GM23338 (cell line): ENCODE measurements at regions not wholly inside any gene's neighbourhood (a gene's known extent, or its start where the extent isn't known, plus 50 kb on each side); places are given as distances from the start of the nearest gene placed in this dataset.

Source experiments
- ATAC-seq: fragments of 200-7000 bp; cut with Tn5 transposase; 3 replicates; pipeline ENCODE4 v1.9.1; 2020
- DNase-seq: peaks from one replicate; pipeline ENCODE4 v3.0.0-alpha.2; 2015; ENCODE audit warnings: low spot score
- H2AFZ ChIP-seq: fragments of 200-600 bp; sonication (generic); 2 replicates; pipeline ENCODE4 v1.8.0; 2016; ENCODE audit warnings: antibody characterized with exemption, mild to moderate bottlenecking, moderate library complexity
- H3F3A ChIP-seq: fragments of 200-600 bp; sonication (generic); replicated peaks from 2 replicates; pipeline ENCODE4 v1.8.0; 2017; ENCODE audit warnings: antibody characterized with exemption, mixed run types, low read depth
- H3K27ac ChIP-seq: fragments of 200-600 bp; sonication (generic); 2 replicates; pipeline ENCODE4 v1.6.1; 2016; ENCODE audit warnings: low read depth
- H3K27me3 ChIP-seq: fragments of 200-600 bp; sonication (generic); 2 replicates; pipeline ENCODE4 v1.8.0; 2016; ENCODE audit warnings: mild to moderate bottlenecking, mixed run types, moderate library complexity; ENCODE audit not compliant: insufficient read depth
- H3K36me3 ChIP-seq: fragments of 200-600 bp; sonication (generic); 2 replicates; pipeline ENCODE4 v1.8.0; 2016; ENCODE audit warnings: mild to moderate bottlenecking; ENCODE audit not compliant: insufficient read depth
- H3K4me1 ChIP-seq: fragments of 200-600 bp; sonication (generic); 2 replicates; pipeline ENCODE4 v1.8.0; 2016; ENCODE audit warnings: mild to moderate bottlenecking, moderate library complexity; ENCODE audit not compliant: insufficient read depth
- H3K4me2 ChIP-seq: fragments of 200-600 bp; sonication (generic); 2 replicates; pipeline ENCODE4 v1.7.1; 2017; ENCODE audit warnings: mixed run types
- H3K4me3 ChIP-seq: fragments of 200-600 bp; sonication (generic); 2 replicates; pipeline ENCODE4 v1.6.1; 2016; ENCODE audit warnings: mixed run types
- H3K79me2 ChIP-seq: fragments of 200-600 bp; sonication (generic); replicated peaks from 2 replicates; pipeline ENCODE4 v1.8.0; 2017; ENCODE audit warnings: mild to moderate bottlenecking; ENCODE audit not compliant: insufficient read depth
- H3K9me2 ChIP-seq: fragments of 200-600 bp; sonication (generic); 2 replicates; pipeline ENCODE4 v1.8.0; 2017; ENCODE audit not compliant: insufficient read depth
- H4K20me1 ChIP-seq: fragments of 200-600 bp; sonication (generic); replicated peaks from 2 replicates; pipeline ENCODE4 v1.8.0; 2017; ENCODE audit warnings: mild to moderate bottlenecking; ENCODE audit not compliant: insufficient read depth
- H3K27ac Mint-ChIP-seq: 2 replicates; pipeline ENCODE4 v1.8.0; 2020; ENCODE audit warnings: inconsistent platforms, mild to moderate bottlenecking, moderate library complexity, mixed read lengths
- H3K27me3 Mint-ChIP-seq: 3 replicates; pipeline ENCODE4 v1.8.0; 2022; ENCODE audit warnings: low read depth, mild to moderate bottlenecking, moderate library complexity, mixed read lengths, inconsistent platforms; ENCODE audit not compliant: insufficient read depth, poor library complexity
- H3K36me3 Mint-ChIP-seq: 3 replicates; pipeline ENCODE4 v1.8.0; 2021; ENCODE audit warnings: low read depth, mild to moderate bottlenecking, inconsistent platforms, moderate library complexity, mixed read lengths
- H3K4me1 Mint-ChIP-seq: 3 replicates; pipeline ENCODE4 v1.8.0; 2020; ENCODE audit warnings: mild to moderate bottlenecking, inconsistent platforms, mixed read lengths
- H3K4me3 Mint-ChIP-seq: 3 replicates; pipeline ENCODE4 v1.8.0; 2021; ENCODE audit warnings: moderate library complexity, mild to moderate bottlenecking, inconsistent platforms, mixed read lengths
- H3K9me3 Mint-ChIP-seq: 3 replicates; pipeline ENCODE4 v1.8.0; 2020; ENCODE audit warnings: moderate library complexity, mild to moderate bottlenecking, inconsistent platforms, mixed read lengths
- CREB1 ChIP-seq: fragments of 250-450 bp; sonication (Bioruptor Pico); IDR thresholded peaks from 2 replicates; pipeline ENCODE4 v1.5.0; 2020; ENCODE audit warnings: low read depth, mild to moderate bottlenecking, moderate library complexity
- JUNB ChIP-seq: IDR thresholded peaks from one replicate; pipeline ENCODE4 v1.6.1; 2016; ENCODE audit warnings: antibody characterized with exemption; ENCODE audit not compliant: unreplicated experiment
- NANOG ChIP-seq: IDR thresholded peaks from 2 replicates; pipeline ENCODE4 v1.6.1; 2016; ENCODE audit warnings: antibody characterized with exemption, borderline replicate concordance
- POLR2AphosphoS5 ChIP-seq: IDR thresholded peaks from 2 replicates; pipeline ENCODE4 v1.6.1; 2016; ENCODE audit warnings: antibody characterized with exemption, low read depth
- STAT1 ChIP-seq: IDR thresholded peaks from one replicate; pipeline ENCODE4 v1.6.1; 2016; ENCODE audit warnings: antibody characterized with exemption; ENCODE audit not compliant: unreplicated experiment
- ZNF331 ChIP-seq: fragments of 250-450 bp; sonication (Bioruptor Pico); IDR thresholded peaks from 2 replicates; pipeline ENCODE4 v1.5.0; 2020; ENCODE audit warnings: low read depth, mild to moderate bottlenecking, moderate library complexity
- TF ChIP-seq, protein P1 (sequence below): IDR thresholded peaks from one replicate; pipeline ENCODE4 v1.6.1; 2018; ENCODE audit warnings: antibody characterized with exemption; ENCODE audit not compliant: unreplicated experiment
- TF ChIP-seq, protein P2 (sequence below), 2 experiments: fragments of 200-600 bp in 1 of 2; sonication (generic) in 1 of 2; conservative IDR thresholded peaks; 2 replicates each; pipeline versions ENCODE4 v1.5.1 to v1.6.1; 2016 to 2017; ENCODE audit warnings: antibody characterized with exemption in 2 of 2, low read depth in 2 of 2, mild to moderate bottlenecking in 2 of 2, moderate library complexity in 1 of 2
- TF ChIP-seq, protein P3 (sequence below): IDR thresholded peaks from 2 replicates; pipeline ENCODE4 v1.6.1; 2016; ENCODE audit warnings: antibody characterized with exemption
- TF ChIP-seq, protein P4 (sequence below): fragments of 250-450 bp; sonication (Bioruptor Pico); IDR thresholded peaks from 2 replicates; pipeline ENCODE4 v1.5.0; 2020; ENCODE audit warnings: mild to moderate bottlenecking, moderate library complexity

DNA sequence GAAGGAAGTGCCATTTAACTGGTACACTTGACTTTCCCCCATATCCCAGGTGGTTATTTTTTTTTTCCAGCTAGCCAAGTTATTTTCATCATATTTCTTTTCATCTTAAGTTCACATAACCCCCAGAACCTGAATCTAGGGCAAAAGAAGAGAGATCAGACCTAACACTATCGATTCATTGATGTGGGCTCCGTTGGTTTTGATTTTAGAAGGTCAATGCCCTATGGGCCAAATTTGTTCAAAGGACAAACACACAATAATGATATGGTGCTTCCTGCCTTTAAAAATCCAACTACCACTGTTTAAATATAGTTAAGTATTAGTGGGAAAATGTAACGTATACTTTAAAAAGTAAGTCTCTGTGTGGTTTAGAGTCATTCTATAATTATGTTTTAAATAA lies 665.7 kb downstream of the ZNF674 start:
- Mint-ChIP-seq H3K27ac (no peak overlapping the region), H3K36me3 (no peaks in the 10 kb centered on the region), H3K9me3 (no peaks in the 10 kb centered on the region), H3K4me1 (peaks cover 13% of the 10 kb centered on the region), H3K27me3 (no peaks in the 10 kb centered on the region), H3K4me3 (no peak overlapping the region)
- Histone ChIP-seq H2AFZ (no peak overlapping the region), H3K9me2 (no peaks in the 10 kb centered on the region), H3K4me1 (no peaks in the 10 kb centered on the region), H3F3A (no peaks in the 10 kb centered on the region), H3K36me3 (no peaks in the 10 kb centered on the region), H4K20me1 (no peaks in the 10 kb centered on the region), H3K4me2 (no peak overlapping the region), H3K79me2 (no peaks in the 10 kb centered on the region), H3K27me3 (no peaks in the 10 kb centered on the region), H3K27ac (no peak overlapping the region), H3K4me3 (no peak overlapping the region)
- DNase-seq (no peak), ATAC-seq (no peak)
- TF ChIP-seq JUNB = no peak
- TF ChIP-seq ZNF331 (CRISPR knock-in tag) = no peak
- TF ChIP-seq, protein P1, sequence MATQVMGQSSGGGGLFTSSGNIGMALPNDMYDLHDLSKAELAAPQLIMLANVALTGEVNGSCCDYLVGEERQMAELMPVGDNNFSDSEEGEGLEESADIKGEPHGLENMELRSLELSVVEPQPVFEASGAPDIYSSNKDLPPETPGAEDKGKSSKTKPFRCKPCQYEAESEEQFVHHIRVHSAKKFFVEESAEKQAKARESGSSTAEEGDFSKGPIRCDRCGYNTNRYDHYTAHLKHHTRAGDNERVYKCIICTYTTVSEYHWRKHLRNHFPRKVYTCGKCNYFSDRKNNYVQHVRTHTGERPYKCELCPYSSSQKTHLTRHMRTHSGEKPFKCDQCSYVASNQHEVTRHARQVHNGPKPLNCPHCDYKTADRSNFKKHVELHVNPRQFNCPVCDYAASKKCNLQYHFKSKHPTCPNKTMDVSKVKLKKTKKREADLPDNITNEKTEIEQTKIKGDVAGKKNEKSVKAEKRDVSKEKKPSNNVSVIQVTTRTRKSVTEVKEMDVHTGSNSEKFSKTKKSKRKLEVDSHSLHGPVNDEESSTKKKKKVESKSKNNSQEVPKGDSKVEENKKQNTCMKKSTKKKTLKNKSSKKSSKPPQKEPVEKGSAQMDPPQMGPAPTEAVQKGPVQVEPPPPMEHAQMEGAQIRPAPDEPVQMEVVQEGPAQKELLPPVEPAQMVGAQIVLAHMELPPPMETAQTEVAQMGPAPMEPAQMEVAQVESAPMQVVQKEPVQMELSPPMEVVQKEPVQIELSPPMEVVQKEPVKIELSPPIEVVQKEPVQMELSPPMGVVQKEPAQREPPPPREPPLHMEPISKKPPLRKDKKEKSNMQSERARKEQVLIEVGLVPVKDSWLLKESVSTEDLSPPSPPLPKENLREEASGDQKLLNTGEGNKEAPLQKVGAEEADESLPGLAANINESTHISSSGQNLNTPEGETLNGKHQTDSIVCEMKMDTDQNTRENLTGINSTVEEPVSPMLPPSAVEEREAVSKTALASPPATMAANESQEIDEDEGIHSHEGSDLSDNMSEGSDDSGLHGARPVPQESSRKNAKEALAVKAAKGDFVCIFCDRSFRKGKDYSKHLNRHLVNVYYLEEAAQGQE = no peak
- no peak for TF ChIP-seq STAT1
- no peak for TF ChIP-seq CREB1 (CRISPR knock-in tag)
- TF ChIP-seq, protein P2, sequence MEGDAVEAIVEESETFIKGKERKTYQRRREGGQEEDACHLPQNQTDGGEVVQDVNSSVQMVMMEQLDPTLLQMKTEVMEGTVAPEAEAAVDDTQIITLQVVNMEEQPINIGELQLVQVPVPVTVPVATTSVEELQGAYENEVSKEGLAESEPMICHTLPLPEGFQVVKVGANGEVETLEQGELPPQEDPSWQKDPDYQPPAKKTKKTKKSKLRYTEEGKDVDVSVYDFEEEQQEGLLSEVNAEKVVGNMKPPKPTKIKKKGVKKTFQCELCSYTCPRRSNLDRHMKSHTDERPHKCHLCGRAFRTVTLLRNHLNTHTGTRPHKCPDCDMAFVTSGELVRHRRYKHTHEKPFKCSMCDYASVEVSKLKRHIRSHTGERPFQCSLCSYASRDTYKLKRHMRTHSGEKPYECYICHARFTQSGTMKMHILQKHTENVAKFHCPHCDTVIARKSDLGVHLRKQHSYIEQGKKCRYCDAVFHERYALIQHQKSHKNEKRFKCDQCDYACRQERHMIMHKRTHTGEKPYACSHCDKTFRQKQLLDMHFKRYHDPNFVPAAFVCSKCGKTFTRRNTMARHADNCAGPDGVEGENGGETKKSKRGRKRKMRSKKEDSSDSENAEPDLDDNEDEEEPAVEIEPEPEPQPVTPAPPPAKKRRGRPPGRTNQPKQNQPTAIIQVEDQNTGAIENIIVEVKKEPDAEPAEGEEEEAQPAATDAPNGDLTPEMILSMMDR (conservative IDR thresholded peaks at IDR 0.05; ENCODE audit: low read depth in 2 of 2) = no peak
- no peak for TF ChIP-seq POLR2AphosphoS5
- TF ChIP-seq, protein P3, sequence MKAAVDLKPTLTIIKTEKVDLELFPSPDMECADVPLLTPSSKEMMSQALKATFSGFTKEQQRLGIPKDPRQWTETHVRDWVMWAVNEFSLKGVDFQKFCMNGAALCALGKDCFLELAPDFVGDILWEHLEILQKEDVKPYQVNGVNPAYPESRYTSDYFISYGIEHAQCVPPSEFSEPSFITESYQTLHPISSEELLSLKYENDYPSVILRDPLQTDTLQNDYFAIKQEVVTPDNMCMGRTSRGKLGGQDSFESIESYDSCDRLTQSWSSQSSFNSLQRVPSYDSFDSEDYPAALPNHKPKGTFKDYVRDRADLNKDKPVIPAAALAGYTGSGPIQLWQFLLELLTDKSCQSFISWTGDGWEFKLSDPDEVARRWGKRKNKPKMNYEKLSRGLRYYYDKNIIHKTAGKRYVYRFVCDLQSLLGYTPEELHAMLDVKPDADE = no peak

DNA sequence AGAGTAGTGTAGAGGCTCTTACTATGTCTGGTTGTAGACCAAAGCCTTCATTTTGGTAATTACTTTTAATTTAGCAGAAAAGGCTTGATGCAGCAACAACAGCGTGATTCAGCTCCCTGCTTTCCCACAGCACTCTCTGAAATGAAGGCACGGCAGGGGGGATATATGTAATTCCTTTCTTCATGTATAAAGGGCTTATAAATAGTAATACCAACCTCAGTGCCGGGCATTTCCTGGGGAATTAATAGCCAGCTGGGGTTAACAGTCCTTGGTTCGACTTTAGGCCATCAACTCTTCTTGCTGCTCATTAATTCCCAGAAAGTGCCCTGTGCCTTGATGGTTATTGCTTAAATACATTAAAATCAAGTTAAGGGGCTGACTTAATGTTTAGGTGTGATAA lies 669.0 kb downstream of the ZNF674 start:
- Histone ChIP-seq H3K4me2 (no peak overlapping the region), H4K20me1 (no peaks in the 10 kb centered on the region), H3K9me2 (no peaks in the 10 kb centered on the region), H3K4me3 (no peak overlapping the region), H3K27ac (no peak overlapping the region), H3K4me1 (no peaks in the 10 kb centered on the region), H3K36me3 (no peaks in the 10 kb centered on the region), H3K79me2 (no peaks in the 10 kb centered on the region), H3K27me3 (no peaks in the 10 kb centered on the region), H2AFZ (no peak overlapping the region), H3F3A (no peaks in the 10 kb centered on the region)
- Mint-ChIP-seq H3K4me1 (peaks cover 15% of the 10 kb centered on the region; the same call in 2 of the 3 replicates), H3K27me3 (no peaks in the 10 kb centered on the region), H3K4me3 (no peak overlapping the region), H3K9me3 (no peaks in the 10 kb centered on the region), H3K27ac (no peak overlapping the region), H3K36me3 (no peaks in the 10 kb centered on the region)
- no peak for DNase-seq
- ATAC-seq = no peak
- no peak for TF ChIP-seq NANOG
- TF ChIP-seq JUNB = no peak
- TF ChIP-seq, protein P4, sequence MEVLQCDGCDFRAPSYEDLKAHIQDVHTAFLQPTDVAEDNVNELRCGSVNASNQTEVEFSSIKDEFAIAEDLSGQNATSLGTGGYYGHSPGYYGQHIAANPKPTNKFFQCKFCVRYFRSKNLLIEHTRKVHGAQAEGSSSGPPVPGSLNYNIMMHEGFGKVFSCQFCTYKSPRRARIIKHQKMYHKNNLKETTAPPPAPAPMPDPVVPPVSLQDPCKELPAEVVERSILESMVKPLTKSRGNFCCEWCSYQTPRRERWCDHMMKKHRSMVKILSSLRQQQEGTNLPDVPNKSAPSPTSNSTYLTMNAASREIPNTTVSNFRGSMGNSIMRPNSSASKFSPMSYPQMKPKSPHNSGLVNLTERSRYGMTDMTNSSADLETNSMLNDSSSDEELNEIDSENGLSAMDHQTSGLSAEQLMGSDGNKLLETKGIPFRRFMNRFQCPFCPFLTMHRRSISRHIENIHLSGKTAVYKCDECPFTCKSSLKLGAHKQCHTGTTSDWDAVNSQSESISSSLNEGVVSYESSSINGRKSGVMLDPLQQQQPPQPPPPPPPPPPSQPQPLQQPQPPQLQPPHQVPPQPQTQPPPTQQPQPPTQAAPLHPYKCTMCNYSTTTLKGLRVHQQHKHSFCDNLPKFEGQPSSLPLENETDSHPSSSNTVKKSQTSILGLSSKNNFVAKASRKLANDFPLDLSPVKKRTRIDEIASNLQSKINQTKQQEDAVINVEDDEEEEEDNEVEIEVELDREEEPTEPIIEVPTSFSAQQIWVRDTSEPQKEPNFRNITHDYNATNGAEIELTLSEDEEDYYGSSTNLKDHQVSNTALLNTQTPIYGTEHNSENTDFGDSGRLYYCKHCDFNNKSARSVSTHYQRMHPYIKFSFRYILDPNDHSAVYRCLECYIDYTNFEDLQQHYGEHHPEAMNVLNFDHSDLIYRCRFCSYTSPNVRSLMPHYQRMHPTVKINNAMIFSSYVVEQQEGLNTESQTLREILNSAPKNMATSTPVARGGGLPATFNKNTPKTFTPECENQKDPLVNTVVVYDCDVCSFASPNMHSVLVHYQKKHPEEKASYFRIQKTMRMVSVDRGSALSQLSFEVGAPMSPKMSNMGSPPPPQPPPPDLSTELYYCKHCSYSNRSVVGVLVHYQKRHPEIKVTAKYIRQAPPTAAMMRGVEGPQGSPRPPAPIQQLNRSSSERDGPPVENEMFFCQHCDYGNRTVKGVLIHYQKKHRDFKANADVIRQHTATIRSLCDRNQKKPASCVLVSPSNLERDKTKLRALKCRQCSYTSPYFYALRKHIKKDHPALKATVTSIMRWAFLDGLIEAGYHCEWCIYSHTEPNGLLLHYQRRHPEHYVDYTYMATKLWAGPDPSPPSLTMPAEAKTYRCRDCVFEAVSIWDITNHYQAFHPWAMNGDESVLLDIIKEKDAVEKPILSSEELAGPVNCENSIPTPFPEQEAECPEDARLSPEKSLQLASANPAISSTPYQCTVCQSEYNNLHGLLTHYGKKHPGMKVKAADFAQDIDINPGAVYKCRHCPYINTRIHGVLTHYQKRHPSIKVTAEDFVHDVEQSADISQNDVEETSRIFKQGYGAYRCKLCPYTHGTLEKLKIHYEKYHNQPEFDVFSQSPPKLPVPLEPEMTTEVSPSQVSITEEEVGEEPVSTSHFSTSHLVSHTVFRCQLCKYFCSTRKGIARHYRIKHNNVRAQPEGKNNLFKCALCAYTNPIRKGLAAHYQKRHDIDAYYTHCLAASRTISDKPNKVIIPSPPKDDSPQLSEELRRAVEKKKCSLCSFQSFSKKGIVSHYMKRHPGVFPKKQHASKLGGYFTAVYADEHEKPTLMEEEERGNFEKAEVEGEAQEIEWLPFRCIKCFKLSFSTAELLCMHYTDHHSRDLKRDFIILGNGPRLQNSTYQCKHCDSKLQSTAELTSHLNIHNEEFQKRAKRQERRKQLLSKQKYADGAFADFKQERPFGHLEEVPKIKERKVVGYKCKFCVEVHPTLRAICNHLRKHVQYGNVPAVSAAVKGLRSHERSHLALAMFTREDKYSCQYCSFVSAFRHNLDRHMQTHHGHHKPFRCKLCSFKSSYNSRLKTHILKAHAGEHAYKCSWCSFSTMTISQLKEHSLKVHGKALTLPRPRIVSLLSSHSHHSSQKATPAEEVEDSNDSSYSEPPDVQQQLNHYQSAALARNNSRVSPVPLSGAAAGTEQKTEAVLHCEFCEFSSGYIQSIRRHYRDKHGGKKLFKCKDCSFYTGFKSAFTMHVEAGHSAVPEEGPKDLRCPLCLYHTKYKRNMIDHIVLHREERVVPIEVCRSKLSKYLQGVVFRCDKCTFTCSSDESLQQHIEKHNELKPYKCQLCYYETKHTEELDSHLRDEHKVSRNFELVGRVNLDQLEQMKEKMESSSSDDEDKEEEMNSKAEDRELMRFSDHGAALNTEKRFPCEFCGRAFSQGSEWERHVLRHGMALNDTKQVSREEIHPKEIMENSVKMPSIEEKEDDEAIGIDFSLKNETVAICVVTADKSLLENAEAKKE (CRISPR knock-in tag) = no peak
